ENCODE measurements at regions not wholly inside any gene's neighbourhood (a gene's known extent, or its start where the extent isn't known, plus 50 kb on each side); places are given as distances from the start of the nearest gene placed in this dataset.

GRCh38 chr6:148154668-148155067 lies 188.0 kb upstream of the SASH1 start (continued):
- no peak for TF ChIP-seq SAP30 (IDR thresholded peaks at IDR 0.05; ENCODE audit: insufficient read depth, insufficient replicate concordance, low read length)
- TF ChIP-seq MAX (IDR thresholded peaks at IDR 0.05), result no peak
- TF ChIP-seq CHD7 (IDR thresholded peaks at IDR 0.05; ENCODE audit: insufficient replicate concordance, low read length), result no peak
- no peak for TF ChIP-seq NRF1 (IDR thresholded peaks at IDR 0.05; ENCODE audit: low read depth, low read length)
- no peak for TF ChIP-seq KDM5A (IDR thresholded peaks at IDR 0.05; ENCODE audit: low read length)
- TF ChIP-seq JUN (IDR thresholded peaks at IDR 0.05; ENCODE audit: low read depth, low read length), result no peak
- no peak for TF ChIP-seq ASH2L (IDR thresholded peaks at IDR 0.05; ENCODE audit: low read length)
- no peak for TF ChIP-seq EZH2 (IDR thresholded peaks at IDR 0.05; ENCODE audit: low read depth, low read length, severe bottlenecking)
- no peak for TF ChIP-seq CHD2 (IDR thresholded peaks at IDR 0.05; ENCODE audit: low read length)

All from H1 (cell line).